Gastroesophageal sphincter (tissue), 4 donors: ENCODE measurements at regions not wholly inside any gene's neighbourhood (a gene's known extent, or its start where the extent isn't known, plus 50 kb on each side); places are given as distances from the start of the nearest gene placed in this dataset.

Experiments
- ATAC-seq: fragments of 150-250 bp; one replicate; pipeline ENCODE4 v1.9.1; 2016; ENCODE audit warnings: mild to moderate bottlenecking, moderate library complexity
- H3K27ac ChIP-seq, 4 donors: fragments of 200-600 bp; sonication (generic) in 3 of 4; 1 replicate in 3 of 4; 2 replicates in 1 of 4; pipeline ENCODE4 v1.5.1; 2016 to 2019
- H3K27me3 ChIP-seq: fragments of 200-600 bp; sonication (generic); one replicate; pipeline ENCODE4 v1.5.1; 2019
- H3K36me3 ChIP-seq, 2 donors: fragments of 200-600 bp; sonication (generic); one replicate each; pipeline ENCODE4 v1.5.1; 2019; ENCODE audit warnings: control low read depth in 1 of 2
- H3K4me1 ChIP-seq, 3 donors: fragments of 200-600 bp; sonication (generic); 1 replicate in 2 of 3; 2 replicates in 1 of 3; pipeline ENCODE4 v1.5.1; 2016 to 2019; ENCODE audit warnings: control low read depth in 2 of 3
- H3K4me3 ChIP-seq, 2 donors: fragments of 200-600 bp; sonication (generic); one replicate each; pipeline ENCODE4 v1.5.1; 2019; ENCODE audit warnings: mild to moderate bottlenecking in 1 of 2, moderate library complexity in 1 of 2
- H3K9me3 ChIP-seq, 3 donors: fragments of 200-600 bp; sonication (generic); one replicate each; pipeline ENCODE4 v1.5.1; 2017 to 2019; ENCODE audit warnings: control low read depth in 2 of 3
- CTCF ChIP-seq, 4 experiments: fragments of 200-600 bp in 2 of 4; fragments of 450-650 bp in 2 of 4; sonication (generic) in 1 of 4; IDR thresholded peaks; one replicate each; pipeline ENCODE4 v1.5.1; 2017 to 2019; ENCODE audit warnings: antibody characterized with exemption in 4 of 4, mild to moderate bottlenecking in 2 of 4, moderate library complexity in 2 of 4
- EP300 ChIP-seq: sonication (generic); formaldehyde crosslinking; IDR thresholded peaks from one replicate; pipeline ENCODE4 v1.6.1; 2017; ENCODE audit warnings: antibody characterized with exemption, mild to moderate bottlenecking
- POLR2A ChIP-seq, 2 donors: fragments of 450-650 bp; IDR thresholded peaks; one replicate each; pipeline ENCODE4 v1.6.1; 2017; ENCODE audit warnings: antibody characterized with exemption in 2 of 2, mild to moderate bottlenecking in 2 of 2, moderate library complexity in 1 of 2
- POLR2AphosphoS5 ChIP-seq: sonication (generic); formaldehyde crosslinking; IDR thresholded peaks from one replicate; pipeline ENCODE4 v1.6.1; 2017; ENCODE audit warnings: antibody characterized with exemption
- WGBS, 2 donors: methylation state at CpG; one replicate each; pipeline ENCODE4 v1.1.5; 2018; ENCODE audit warnings: low coverage in 1 of 2; 5-methylcytosine and 5-hydroxymethylcytosine counted together

GRCh38 chr3:106692624-106693023, 684.6 kb upstream of the CCDC54 start:
- H3K27me3 ChIP-seq: no peaks in the 10 kb centered on the region
- TF ChIP-seq CTCF (IDR thresholded peaks at IDR 0.05): no peak
- no peak for TF ChIP-seq POLR2AphosphoS5
- TF ChIP-seq POLR2A (IDR thresholded peaks at IDR 0.05): no peak
- TF ChIP-seq EP300: no peak
- no peak for ATAC-seq
- H3K9me3 ChIP-seq: no peaks in the 10 kb centered on the region
- H3K4me3 ChIP-seq: no peak overlapping the region
- no peaks in the 10 kb centered on the region for H3K4me1 ChIP-seq
- H3K27ac ChIP-seq: no peak overlapping the region
- no peaks in the 10 kb centered on the region for H3K36me3 ChIP-seq
- 94% methylated on average over 2 to 3 of the region's 3 CpGs for WGBS, 2 donors

GRCh38 chr3:106699122-106699521, 678.1 kb upstream of the CCDC54 start:
- no peaks in the 10 kb centered on the region for H3K9me3 ChIP-seq
- H3K4me3 ChIP-seq: no peak overlapping the region
- H3K4me1 ChIP-seq: no peaks in the 10 kb centered on the region
- ATAC-seq: no peak
- TF ChIP-seq CTCF (IDR thresholded peaks at IDR 0.05): no peak
- no peak for TF ChIP-seq EP300
- no peak for TF ChIP-seq POLR2A (IDR thresholded peaks at IDR 0.05)
- no peaks in the 10 kb centered on the region for H3K27me3 ChIP-seq
- 75 to 81% methylated on average over 1 to 5 of the region's 5 CpGs for WGBS, 2 donors
- no peaks in the 10 kb centered on the region for H3K36me3 ChIP-seq
- H3K27ac ChIP-seq: no peak overlapping the region

GRCh38 chr3:106700981-106701380, 676.3 kb upstream of the CCDC54 start:
- no peaks in the 10 kb centered on the region for H3K27me3 ChIP-seq
- WGBS, 2 donors: 89 to 100% methylated on average over 1 of the region's 1 CpG
- no peaks in the 10 kb centered on the region for H3K4me1 ChIP-seq
- ATAC-seq: no peak
- no peak for TF ChIP-seq CTCF (IDR thresholded peaks at IDR 0.05)
- no peak for TF ChIP-seq POLR2A (IDR thresholded peaks at IDR 0.05)
- TF ChIP-seq EP300: no peak
- no peak for TF ChIP-seq POLR2AphosphoS5
- H3K27ac ChIP-seq: no peak overlapping the region
- no peaks in the 10 kb centered on the region for H3K9me3 ChIP-seq
- H3K4me3 ChIP-seq: no peak overlapping the region
- H3K36me3 ChIP-seq: no peaks in the 10 kb centered on the region

- TF ChIP-seq CTCF (IDR thresholded peaks at IDR 0.05) (no peak), POLR2A (IDR thresholded peaks at IDR 0.05) (no peak), EP300 (no peak), POLR2AphosphoS5 (no peak)
- H3K27me3 ChIP-seq: no peaks in the 10 kb centered on the region
- 94 to 100% methylated on average over 2 of the region's 2 CpGs for WGBS, 2 donors
- no peak overlapping the region for H3K27ac ChIP-seq
- ATAC-seq: no peak
- H3K9me3 ChIP-seq: no peaks in the 10 kb centered on the region
- no peak overlapping the region for H3K4me3 ChIP-seq
- H3K4me1 ChIP-seq: no peaks in the 10 kb centered on the region
- no peaks in the 10 kb centered on the region for H3K36me3 ChIP-seq
These were observed 673.7 kb upstream of the CCDC54 start for GRCh38 chr3:106703524-106703923.

GRCh38 chr3:106707347-106707746, 669.9 kb upstream of the CCDC54 start:
- no peak for ATAC-seq

More at GRCh38 chr3:106707347-106707746, 669.9 kb upstream of the CCDC54 start:
- no peaks in the 10 kb centered on the region for H3K4me1 ChIP-seq
- WGBS, 2 donors: 82 to 100% methylated on average over 1 of the region's 1 CpG
- no peak overlapping the region for H3K27ac ChIP-seq
- no peaks in the 10 kb centered on the region for H3K36me3 ChIP-seq
- TF ChIP-seq CTCF (IDR thresholded peaks at IDR 0.05) (no peak), POLR2A (IDR thresholded peaks at IDR 0.05) (no peak), POLR2AphosphoS5 (no peak), EP300 (no peak)
- no peak overlapping the region for H3K4me3 ChIP-seq
- H3K27me3 ChIP-seq: no peaks in the 10 kb centered on the region
- no peaks in the 10 kb centered on the region for H3K9me3 ChIP-seq
